Kidney (tissue), 13 donors: ENCODE measurements at regions not wholly inside any gene's neighbourhood (a gene's known extent, or its start where the extent isn't known, plus 50 kb on each side); places are given as distances from the start of the nearest gene placed in this dataset.
"Not testable (repeated sequence)": the region's sequence is repeated elsewhere in the genome, so short reads cannot be mapped to it uniquely, and the experiment has no call there.

Source experiments
- DNase-seq, 5 donors: peaks; one replicate each; pipeline ENCODE4 v3.0.0-alpha.2; 2013 to 2020
- FAIRE-seq: peaks from 2 replicates; lab custom pipeline; 2012; peaks lifted over from hg19 to GRCh38; lab: Jason Lieb, UNC
- H3K27ac ChIP-seq, 2 donors: one replicate each; pipeline ENCODE4 v1.7.0; 2013; ENCODE audit warnings: low read depth in 2 of 2, low read length in 2 of 2, inconsistent platforms in 1 of 2
- H3K27me3 ChIP-seq: one replicate; pipeline ENCODE4 v1.7.1; 2013; ENCODE audit warnings: low read length, inconsistent platforms; ENCODE audit not compliant: control insufficient read depth, insufficient read depth
- H3K36me3 ChIP-seq, 3 donors: one replicate each; pipeline versions ENCODE4 v1.7.0 to v1.7.1; 2013; ENCODE audit warnings: low read length in 3 of 3, control low read depth in 1 of 3, inconsistent platforms in 1 of 3; ENCODE audit not compliant: insufficient read depth in 3 of 3, control insufficient read depth in 2 of 3
- H3K4me1 ChIP-seq, 3 donors: one replicate each; pipeline versions ENCODE4 v1.7.0 to v1.7.1; 2013; ENCODE audit warnings: low read length in 3 of 3, inconsistent platforms in 1 of 3, low read depth in 1 of 3; ENCODE audit not compliant: control insufficient read depth in 2 of 3, insufficient read depth in 2 of 3
- H3K4me3 ChIP-seq, 3 donors: one replicate each; pipeline versions ENCODE4 v1.7.0 to v1.8.1; 2013; ENCODE audit warnings: low read length in 3 of 3, control low read depth in 1 of 3, inconsistent platforms in 1 of 3
- H3K9ac ChIP-seq, 3 donors: one replicate each; pipeline versions ENCODE4 v1.7.0 to v1.7.1; 2013; ENCODE audit warnings: low read length in 3 of 3, control low read depth in 1 of 3, inconsistent platforms in 1 of 3
- H3K9me3 ChIP-seq, 3 donors: one replicate each; pipeline versions ENCODE4 v1.7.0 to v1.7.1; 2013; ENCODE audit warnings: low read length in 3 of 3, control low read depth in 1 of 3, inconsistent platforms in 1 of 3; ENCODE audit not compliant: control insufficient read depth in 2 of 3, insufficient read depth in 1 of 3
- intact Hi-C: fragments of 100-400 bp; cut with DNase I; formaldehyde crosslinking; loops from one replicate; pipeline ENCODE4 v1.11.1; 2022
- TF ChIP-seq, protein P1 (sequence below): IDR thresholded peaks from 3 replicates; pipeline ENCODE4 v1.5.1; 2012; ENCODE audit warnings: mild to moderate bottlenecking, moderate library complexity, borderline replicate concordance; ENCODE audit not compliant: insufficient read depth; ENCODE audit errors: extremely low read depth
- donor health status: control.
- donor health status: control.
- donor health status: control.
- donor health status: control.
- donor health status: control.
- donor health status: DM: yes; HTN: yes; CAD: no.
- donor health status: Normal renal cell carcinoma (clear cell type).

DNA sequence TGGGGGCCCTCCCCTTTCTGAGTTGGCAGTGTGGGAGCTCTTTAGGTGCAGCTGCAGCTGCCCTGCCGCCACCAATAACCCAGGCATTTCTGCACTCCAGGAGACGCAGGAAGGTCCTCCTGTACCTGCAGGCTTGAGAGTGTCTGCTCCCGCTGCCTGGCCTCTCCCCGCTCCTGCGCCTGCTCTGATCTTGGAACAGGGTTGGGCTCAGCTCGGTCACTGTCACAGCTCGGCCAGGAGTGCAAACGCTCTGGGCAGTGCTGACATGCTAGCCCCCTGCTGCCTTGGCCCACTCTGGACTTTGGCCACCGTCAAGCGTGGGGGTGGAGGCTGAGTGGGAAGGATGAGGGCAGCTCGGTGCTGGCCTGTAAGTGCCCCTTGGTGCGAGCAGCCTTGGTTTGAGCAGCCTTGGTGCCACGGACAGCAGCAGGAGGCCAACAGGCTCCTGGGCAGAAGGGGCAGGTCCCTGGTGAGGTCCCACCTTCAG lies 738.1 kb upstream of the GJE1 start:
- no peaks in the 10 kb centered on the region for H3K9me3 ChIP-seq
- H3K4me3 ChIP-seq = no peak overlapping the region
- H3K36me3 ChIP-seq = no peaks in the 10 kb centered on the region
- FAIRE-seq (no peak), DNase-seq (peak in 1 of 5 donors; percentile 56)
- no peak overlapping the region for H3K27ac ChIP-seq
- TF ChIP-seq, protein P1, sequence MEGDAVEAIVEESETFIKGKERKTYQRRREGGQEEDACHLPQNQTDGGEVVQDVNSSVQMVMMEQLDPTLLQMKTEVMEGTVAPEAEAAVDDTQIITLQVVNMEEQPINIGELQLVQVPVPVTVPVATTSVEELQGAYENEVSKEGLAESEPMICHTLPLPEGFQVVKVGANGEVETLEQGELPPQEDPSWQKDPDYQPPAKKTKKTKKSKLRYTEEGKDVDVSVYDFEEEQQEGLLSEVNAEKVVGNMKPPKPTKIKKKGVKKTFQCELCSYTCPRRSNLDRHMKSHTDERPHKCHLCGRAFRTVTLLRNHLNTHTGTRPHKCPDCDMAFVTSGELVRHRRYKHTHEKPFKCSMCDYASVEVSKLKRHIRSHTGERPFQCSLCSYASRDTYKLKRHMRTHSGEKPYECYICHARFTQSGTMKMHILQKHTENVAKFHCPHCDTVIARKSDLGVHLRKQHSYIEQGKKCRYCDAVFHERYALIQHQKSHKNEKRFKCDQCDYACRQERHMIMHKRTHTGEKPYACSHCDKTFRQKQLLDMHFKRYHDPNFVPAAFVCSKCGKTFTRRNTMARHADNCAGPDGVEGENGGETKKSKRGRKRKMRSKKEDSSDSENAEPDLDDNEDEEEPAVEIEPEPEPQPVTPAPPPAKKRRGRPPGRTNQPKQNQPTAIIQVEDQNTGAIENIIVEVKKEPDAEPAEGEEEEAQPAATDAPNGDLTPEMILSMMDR = no peak
- H3K9ac ChIP-seq = no peak overlapping the region
- no peaks in the 10 kb centered on the region for H3K4me1 ChIP-seq
- H3K27me3 ChIP-seq = no peaks in the 10 kb centered on the region
- intact Hi-C loops = no loop called here

DNA sequence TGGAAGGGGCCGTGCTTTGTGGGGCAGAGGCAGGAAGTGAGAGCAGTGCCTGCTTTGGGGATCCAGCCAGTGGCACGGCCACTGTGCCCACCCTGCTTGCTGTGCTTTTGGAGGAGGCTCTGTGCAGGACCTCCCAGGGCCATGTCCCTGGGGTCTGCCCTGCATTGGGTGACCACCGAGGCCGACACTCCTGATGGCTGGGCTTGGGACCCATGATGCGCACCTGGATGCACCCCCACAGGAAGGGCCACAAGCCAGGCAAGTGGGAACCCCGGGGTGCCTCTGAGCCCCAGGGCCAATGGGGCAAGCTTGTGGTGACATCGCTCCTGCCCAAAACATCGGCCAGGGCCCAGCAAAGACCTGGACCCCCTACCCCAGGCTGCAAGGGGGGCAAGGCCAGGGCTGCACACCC lies 738.6 kb upstream of the GJE1 start:
- DNase-seq = peak in 1 of 5 donors; percentile 56
- no peaks in the 10 kb centered on the region for H3K4me1 ChIP-seq
- TF ChIP-seq, protein P1 = no peak
- H3K9ac ChIP-seq = no peak overlapping the region
- no peaks in the 10 kb centered on the region for H3K27me3 ChIP-seq
- no peak overlapping the region for H3K27ac ChIP-seq
- intact Hi-C loops = no loop called here
- no peaks in the 10 kb centered on the region for H3K36me3 ChIP-seq
- no peaks in the 10 kb centered on the region for H3K9me3 ChIP-seq
- FAIRE-seq = no peak
- no peak overlapping the region for H3K4me3 ChIP-seq

DNA sequence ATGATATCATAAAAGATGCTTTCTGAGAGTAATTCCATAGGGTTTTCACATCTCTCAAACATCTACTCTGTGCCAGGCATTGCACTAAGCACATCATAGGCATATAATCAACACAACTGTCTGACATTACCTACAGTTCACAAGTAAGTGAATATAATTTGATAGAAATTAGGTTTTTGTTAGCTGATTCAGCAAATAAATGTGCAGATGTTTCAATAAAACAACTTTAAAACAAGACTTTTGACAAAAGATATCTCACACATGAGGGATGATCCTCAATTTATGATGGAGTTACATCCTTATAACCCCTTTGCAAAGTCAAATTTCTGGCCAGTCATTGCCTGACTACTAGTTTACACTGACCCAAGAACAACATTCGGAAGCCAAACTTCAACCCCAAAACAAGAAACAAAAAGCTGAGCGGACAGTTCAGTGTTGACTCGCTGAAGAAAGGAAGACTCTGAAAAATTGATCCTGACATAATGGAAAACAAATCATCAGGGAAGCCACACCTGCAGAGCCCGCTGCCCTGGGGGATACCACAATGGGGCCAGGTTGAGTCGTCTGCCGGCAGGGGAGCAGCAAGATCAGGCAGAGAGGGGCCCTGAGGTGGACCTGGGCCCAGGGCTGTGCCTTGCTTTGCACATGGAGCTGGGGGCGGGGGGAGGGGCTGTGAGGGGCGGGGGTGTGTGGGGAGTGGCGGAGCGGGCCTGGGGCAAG lies 739.2 kb upstream of the GJE1 start:
- intact Hi-C loops = no loop called here
- H3K9ac ChIP-seq = no peak overlapping the region
- H3K4me3 ChIP-seq = no peak overlapping the region
- FAIRE-seq (no peak), DNase-seq (no peak)
- H3K27me3 ChIP-seq = no peaks in the 10 kb centered on the region
- no peaks in the 10 kb centered on the region for H3K9me3 ChIP-seq
- H3K27ac ChIP-seq = no peak overlapping the region
- H3K36me3 ChIP-seq = no peaks in the 10 kb centered on the region
- H3K4me1 ChIP-seq = no peaks in the 10 kb centered on the region
- TF ChIP-seq, protein P1 = no peak

DNA sequence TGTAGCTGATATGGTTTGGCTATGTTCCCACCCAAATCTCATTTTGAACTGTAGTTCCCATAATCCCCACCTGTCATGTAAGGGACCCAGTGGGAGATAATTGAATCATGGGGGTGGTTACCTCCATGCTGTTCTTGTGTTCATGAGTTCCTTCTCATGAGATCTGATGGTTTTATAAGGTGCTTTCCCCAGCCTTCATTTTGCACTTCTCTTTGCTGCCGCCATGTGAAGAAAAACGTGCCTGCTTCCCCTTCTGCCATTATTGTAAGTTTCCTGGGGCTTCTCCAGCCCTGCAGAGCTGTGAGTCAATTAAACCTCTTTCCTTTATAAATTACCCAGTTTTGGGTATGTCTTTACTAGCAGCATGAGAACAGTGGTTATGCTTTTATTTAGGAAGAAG lies 741.6 kb upstream of the GJE1 start:
- not testable (repeated sequence) for FAIRE-seq, DNase-seq

More for the DNA sequence above, 741.6 kb upstream of the GJE1 start:
- H3K27me3 ChIP-seq, H3K27ac ChIP-seq, H3K36me3 ChIP-seq, H3K9ac ChIP-seq, H3K4me3 ChIP-seq, H3K4me1 ChIP-seq, intact Hi-C loops, H3K9me3 ChIP-seq: not testable (repeated sequence)
